Testis (tissue), 2 donors: ENCODE measurements at regions not wholly inside any gene's neighbourhood (a gene's known extent, or its start where the extent isn't known, plus 50 kb on each side); places are given as distances from the start of the nearest gene placed in this dataset.

Experiments used
- DNase-seq: peaks from one replicate; pipeline ENCODE4 v3.0.0-alpha.2; 2019
- H3K27ac ChIP-seq, 2 donors: fragments of 200-600 bp; sonication (generic); one replicate each; pipeline ENCODE4 v1.5.1; 2019
- H3K27me3 ChIP-seq: fragments of 200-600 bp; sonication (generic); one replicate; pipeline ENCODE4 v1.5.1; 2019
- H3K36me3 ChIP-seq: fragments of 200-600 bp; sonication (generic); one replicate; pipeline ENCODE4 v1.5.1; 2017; ENCODE audit warnings: low read depth; ENCODE audit errors: missing control alignments
- H3K4me1 ChIP-seq: fragments of 200-600 bp; sonication (generic); one replicate; pipeline ENCODE4 v1.5.1; 2019
- H3K4me3 ChIP-seq, 2 donors: fragments of 200-600 bp; sonication (generic); one replicate each; pipeline ENCODE4 v1.5.1; 2017 to 2019
- H3K9me3 ChIP-seq: fragments of 200-600 bp; sonication (generic); one replicate; pipeline ENCODE4 v1.5.1; 2017
- POLR2A ChIP-seq: fragments of 450-650 bp; IDR thresholded peaks from one replicate; pipeline ENCODE4 v1.6.1; 2017; ENCODE audit warnings: antibody characterized with exemption, mild to moderate bottlenecking, moderate library complexity
- WGBS, 2 donors: methylation state at CpG; one replicate each; pipeline ENCODE4 v1.1.5; 2018; 5-methylcytosine and 5-hydroxymethylcytosine counted together
- intact Hi-C: fragments of 100-400 bp; cut with DNase I; formaldehyde crosslinking; loops from one replicate; pipeline ENCODE4 v1.15.1; 2023; ENCODE audit warnings: low total_unique reads
- TF ChIP-seq, protein P1 (sequence below), 3 experiments: fragments of 450-650 bp in 2 of 3; fragments of 200-600 bp in 1 of 3; sonication (generic) in 1 of 3; IDR thresholded peaks; one replicate each; pipeline ENCODE4 v1.5.1; 2016 to 2019; ENCODE audit warnings: antibody characterized with exemption in 3 of 3, mild to moderate bottlenecking in 2 of 3, moderate library complexity in 1 of 3

DNA sequence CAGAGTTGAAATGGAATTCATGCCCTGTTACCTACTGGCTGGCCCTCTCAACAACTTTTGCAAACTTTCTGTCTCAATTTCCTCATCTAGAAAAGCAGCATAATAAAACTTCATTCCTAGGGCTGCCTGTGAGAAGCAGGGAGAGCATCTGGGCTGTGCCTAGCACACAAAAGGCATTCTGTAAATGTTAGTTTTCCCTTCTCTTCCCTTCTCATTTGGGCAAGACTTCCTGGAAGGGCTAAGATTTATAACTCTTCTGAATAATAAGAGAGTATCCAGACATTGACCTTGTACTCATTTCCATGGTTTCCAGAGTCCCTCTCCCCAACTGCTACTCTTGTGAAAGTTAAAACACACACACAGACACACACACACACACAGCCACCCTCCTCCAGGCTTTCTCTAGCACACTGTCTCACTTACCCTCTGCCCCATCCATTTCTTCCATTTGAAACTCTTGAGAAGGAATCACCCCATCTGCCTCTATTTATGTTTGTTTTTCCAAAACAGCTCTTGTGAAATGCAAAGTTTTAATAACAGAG is 302.1 kb downstream of the SMAD2 start:
- TF ChIP-seq, protein P1, sequence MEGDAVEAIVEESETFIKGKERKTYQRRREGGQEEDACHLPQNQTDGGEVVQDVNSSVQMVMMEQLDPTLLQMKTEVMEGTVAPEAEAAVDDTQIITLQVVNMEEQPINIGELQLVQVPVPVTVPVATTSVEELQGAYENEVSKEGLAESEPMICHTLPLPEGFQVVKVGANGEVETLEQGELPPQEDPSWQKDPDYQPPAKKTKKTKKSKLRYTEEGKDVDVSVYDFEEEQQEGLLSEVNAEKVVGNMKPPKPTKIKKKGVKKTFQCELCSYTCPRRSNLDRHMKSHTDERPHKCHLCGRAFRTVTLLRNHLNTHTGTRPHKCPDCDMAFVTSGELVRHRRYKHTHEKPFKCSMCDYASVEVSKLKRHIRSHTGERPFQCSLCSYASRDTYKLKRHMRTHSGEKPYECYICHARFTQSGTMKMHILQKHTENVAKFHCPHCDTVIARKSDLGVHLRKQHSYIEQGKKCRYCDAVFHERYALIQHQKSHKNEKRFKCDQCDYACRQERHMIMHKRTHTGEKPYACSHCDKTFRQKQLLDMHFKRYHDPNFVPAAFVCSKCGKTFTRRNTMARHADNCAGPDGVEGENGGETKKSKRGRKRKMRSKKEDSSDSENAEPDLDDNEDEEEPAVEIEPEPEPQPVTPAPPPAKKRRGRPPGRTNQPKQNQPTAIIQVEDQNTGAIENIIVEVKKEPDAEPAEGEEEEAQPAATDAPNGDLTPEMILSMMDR (IDR thresholded peaks at IDR 0.05) = no peak
- TF ChIP-seq POLR2A = no peak
- H3K4me1 ChIP-seq = no peaks in the 10 kb centered on the region
- no peak overlapping the region for H3K27ac ChIP-seq
- H3K4me3 ChIP-seq = no peak overlapping the region
- H3K27me3 ChIP-seq = no peaks in the 10 kb centered on the region
- H3K9me3 ChIP-seq = no peaks in the 10 kb centered on the region
- no peaks in the 10 kb centered on the region for H3K36me3 ChIP-seq
- intact Hi-C loops = no loop called here
- DNase-seq = no peak

GRCh38 chr18:47627030-47627429 is 303.4 kb downstream of the SMAD2 start:
- Histone ChIP-seq H3K4me1 (no peaks in the 10 kb centered on the region), H3K4me3 (no peak overlapping the region), H3K9me3 (no peaks in the 10 kb centered on the region), H3K27me3 (no peaks in the 10 kb centered on the region), H3K36me3 (no peaks in the 10 kb centered on the region), H3K27ac (no peak overlapping the region)
- 77 to 84% methylated on average over 3 of the region's 3 CpGs for WGBS, 2 donors
- intact Hi-C loops = no loop called here
- DNase-seq = no peak
- no peak for TF ChIP-seq POLR2A
- TF ChIP-seq, protein P1 (IDR thresholded peaks at IDR 0.05) = no peak

DNA sequence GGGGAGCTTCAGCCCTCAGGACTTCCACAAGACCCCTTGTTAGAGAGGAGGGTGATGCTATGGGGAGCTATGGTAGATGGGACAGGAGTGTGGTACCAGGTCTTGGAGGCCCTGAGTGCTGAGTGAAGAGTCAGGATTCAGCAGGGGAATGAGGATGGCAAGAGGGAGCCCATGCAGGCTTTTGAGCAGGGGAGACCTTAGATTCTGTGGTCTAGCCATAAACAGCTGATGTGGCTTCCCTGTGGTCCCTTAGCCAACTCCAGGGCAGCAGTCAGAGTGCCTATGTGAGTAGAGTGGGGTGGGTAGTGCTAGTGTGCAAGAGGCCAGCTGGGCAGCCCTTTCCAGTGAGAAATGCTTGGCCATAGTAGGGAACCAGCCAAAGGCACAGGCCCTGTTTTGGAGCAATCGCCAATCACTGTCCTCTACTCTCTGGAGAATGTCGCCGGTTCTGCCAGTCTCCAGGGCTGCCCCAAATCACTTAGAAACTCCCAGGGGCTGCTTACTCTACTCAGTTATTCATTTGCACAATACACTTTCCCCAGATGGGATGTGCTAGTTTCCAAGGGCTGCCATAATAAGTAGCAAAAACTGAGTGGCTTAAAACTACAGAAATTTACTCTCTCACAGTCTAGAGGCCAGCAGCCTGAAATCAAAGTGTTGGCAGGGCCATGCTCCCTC is 310.5 kb downstream of the SMAD2 start:
- Histone ChIP-seq H3K4me1 (no peaks in the 10 kb centered on the region), H3K9me3 (no peaks in the 10 kb centered on the region), H3K27me3 (no peaks in the 10 kb centered on the region), H3K36me3 (no peaks in the 10 kb centered on the region), H3K4me3 (no peak overlapping the region), H3K27ac (no peak overlapping the region)
- DNase-seq = no peak
- TF ChIP-seq, protein P1 (IDR thresholded peaks at IDR 0.05) = no peak
- TF ChIP-seq POLR2A = no peak
- 90 to 94% methylated on average over 3 of the region's 3 CpGs for WGBS, 2 donors
- intact Hi-C loops = no loop called here

DNA sequence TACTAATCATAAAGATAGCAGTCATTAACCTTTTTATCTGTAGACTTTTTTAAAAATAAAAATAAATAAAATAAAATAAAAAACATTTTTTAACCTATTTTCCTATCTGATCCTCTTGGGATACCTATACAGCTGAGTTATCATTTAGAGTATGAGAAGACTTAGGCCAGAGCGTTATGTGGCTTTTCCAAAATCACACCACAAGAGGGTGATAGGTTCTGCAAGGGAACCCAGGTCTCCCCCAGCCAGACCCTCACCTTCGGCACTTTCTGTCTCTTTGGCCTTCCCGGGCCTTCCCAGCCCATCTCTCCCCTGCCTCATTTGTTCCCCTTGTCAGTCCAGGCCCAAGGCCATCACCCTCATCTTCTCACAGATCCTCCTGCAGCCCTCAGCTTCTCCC is 311.7 kb downstream of the SMAD2 start:
- H3K4me3 ChIP-seq = no peak overlapping the region
- TF ChIP-seq POLR2A = no peak
- TF ChIP-seq, protein P1 (IDR thresholded peaks at IDR 0.05) = no peak

DNA sequence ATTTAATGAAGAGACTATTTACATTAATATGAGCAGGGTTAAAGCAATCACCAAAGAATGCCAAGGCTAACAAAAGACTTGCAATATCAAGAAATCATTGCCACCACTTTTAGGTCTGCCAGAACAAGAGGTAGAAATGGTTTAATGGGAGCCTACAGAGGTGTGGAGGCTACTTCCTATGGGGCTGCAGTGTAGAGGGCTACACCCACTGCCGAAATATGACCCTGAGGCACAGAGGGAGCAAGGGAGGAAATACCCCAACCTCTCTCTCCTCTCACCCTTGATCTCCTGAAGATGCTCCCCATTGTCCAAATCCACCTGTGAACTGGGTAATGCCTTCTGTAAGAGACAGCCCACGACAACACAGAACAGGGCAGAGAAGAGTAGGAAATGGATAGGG is 315.4 kb downstream of the SMAD2 start:
- intact Hi-C loops = no loop called here
- no peak for DNase-seq
- TF ChIP-seq, protein P1 (IDR thresholded peaks at IDR 0.05) = no peak
- TF ChIP-seq POLR2A = no peak
- no peaks in the 10 kb centered on the region for H3K9me3 ChIP-seq
- no peak overlapping the region for H3K4me3 ChIP-seq
- H3K27me3 ChIP-seq = no peaks in the 10 kb centered on the region
- 88 to 93% methylated on average over 2 of the region's 2 CpGs for WGBS, 2 donors
- no peak overlapping the region for H3K27ac ChIP-seq
- H3K36me3 ChIP-seq = no peaks in the 10 kb centered on the region
- H3K4me1 ChIP-seq = no peaks in the 10 kb centered on the region

More for the DNA sequence above, 311.7 kb downstream of the SMAD2 start:
- intact Hi-C loops = no loop called here
- no peaks in the 10 kb centered on the region for H3K27me3 ChIP-seq
- DNase-seq = no peak
- no peaks in the 10 kb centered on the region for H3K9me3 ChIP-seq
- H3K36me3 ChIP-seq = no peaks in the 10 kb centered on the region
- WGBS, 2 donors = 86 to 90% methylated on average over 3 of the region's 3 CpGs
- H3K27ac ChIP-seq = no peak overlapping the region
- H3K4me1 ChIP-seq = no peaks in the 10 kb centered on the region
